Right kidney (tissue), 1 donor: ENCODE measurements at regions not wholly inside any gene's neighbourhood (a gene's known extent, or its start where the extent isn't known, plus 50 kb on each side); places are given as distances from the start of the nearest gene placed in this dataset.

ENCODE experiments used
- DNase-seq: peaks from one replicate; pipeline ENCODE4 v3.0.0-alpha.2; 2016

GRCh38 chr4:181671672-181672071 lies 571.5 kb upstream of the TENM3 start:
- no peak for DNase-seq

GRCh38 chr4:181672751-181673150 lies 570.5 kb upstream of the TENM3 start:
- DNase-seq, result no peak

GRCh38 chr4:181674315-181674875 lies 568.8 kb upstream of the TENM3 start:
- DNase-seq, result no peak

GRCh38 chr4:181676546-181676945 lies 566.7 kb upstream of the TENM3 start:
- no peak for DNase-seq

- DNase-seq, result no peak
Measured at GRCh38 chr4:181677201-181677600, 566.0 kb upstream of the TENM3 start.

GRCh38 chr4:181677621-181678020 lies 565.6 kb upstream of the TENM3 start:
- no peak for DNase-seq

- no peak for DNase-seq
Measured at GRCh38 chr4:181679754-181680153, 563.4 kb upstream of the TENM3 start.

GRCh38 chr4:181682367-181683047 lies 560.7 kb upstream of the TENM3 start:
- no peak for DNase-seq

- no peak for DNase-seq
Measured at GRCh38 chr4:181684310-181684709, 558.9 kb upstream of the TENM3 start.

GRCh38 chr4:181685461-181685860 lies 557.7 kb upstream of the TENM3 start:
- DNase-seq, result no peak

- DNase-seq, result no peak
Measured at GRCh38 chr4:181685911-181686310, 557.3 kb upstream of the TENM3 start.

GRCh38 chr4:181687116-181687515 lies 556.1 kb upstream of the TENM3 start:
- no peak for DNase-seq

GRCh38 chr4:181688432-181688831 lies 554.8 kb upstream of the TENM3 start:
- no peak for DNase-seq

- no peak for DNase-seq
Measured at GRCh38 chr4:181688872-181689271, 554.3 kb upstream of the TENM3 start.

GRCh38 chr4:181690498-181690897 lies 552.7 kb upstream of the TENM3 start:
- no peak for DNase-seq

- DNase-seq, result no peak
Measured at GRCh38 chr4:181692965-181693364, 550.2 kb upstream of the TENM3 start.

GRCh38 chr4:181693517-181693916 lies 549.7 kb upstream of the TENM3 start:
- no peak for DNase-seq

GRCh38 chr4:181698221-181698620 lies 545.0 kb upstream of the TENM3 start:
- no peak for DNase-seq

GRCh38 chr4:181701214-181701613 lies 542.0 kb upstream of the TENM3 start:
- no peak for DNase-seq

GRCh38 chr4:181701894-181702293 lies 541.3 kb upstream of the TENM3 start:
- no peak for DNase-seq

GRCh38 chr4:181702864-181703495 lies 540.2 kb upstream of the TENM3 start:
- DNase-seq, result no peak

- DNase-seq, result no peak
Measured at GRCh38 chr4:181710143-181710542, 533.1 kb upstream of the TENM3 start.

GRCh38 chr4:181711387-181711786 lies 531.8 kb upstream of the TENM3 start:
- DNase-seq, result no peak
